SJSA1 (cell line): ENCODE measurements at regions not wholly inside any gene's neighbourhood (a gene's known extent, or its start where the extent isn't known, plus 50 kb on each side); places are given as distances from the start of the nearest gene placed in this dataset.

Experiments
- DNase-seq, 2 experiments: peaks; one replicate each; pipeline ENCODE4 v3.0.0-alpha.2; 2015 to 2020; ENCODE audit warnings: low spot score in 2 of 2, low read depth in 1 of 2
- H3K27ac ChIP-seq: fragments of 250-450 bp; sonication (Bioruptor Pico); 2 replicates; pipeline ENCODE4 v1.5.1; 2020; ENCODE audit warnings: mild to moderate bottlenecking, moderate library complexity
- H3K27me3 ChIP-seq: fragments of 250-450 bp; sonication (Bioruptor Pico); replicated peaks from 2 replicates; pipeline ENCODE4 v1.5.1; 2020; ENCODE audit warnings: mild to moderate bottlenecking, moderate library complexity
- H3K36me3 ChIP-seq: fragments of 250-450 bp; sonication (Bioruptor Pico); 2 replicates; pipeline ENCODE4 v1.5.1; 2020; ENCODE audit warnings: mild to moderate bottlenecking
- H3K4me1 ChIP-seq: fragments of 250-450 bp; sonication (Bioruptor Pico); replicated peaks from 2 replicates; pipeline ENCODE4 v1.6.1; 2021; ENCODE audit warnings: mild to moderate bottlenecking
- H3K4me3 ChIP-seq: fragments of 250-450 bp; sonication (Bioruptor Pico); 2 replicates; pipeline ENCODE4 v1.5.1; 2020; ENCODE audit warnings: mild to moderate bottlenecking
- H3K9me3 ChIP-seq: fragments of 250-450 bp; sonication (Bioruptor Pico); replicated peaks from 2 replicates; pipeline ENCODE4 v1.5.1; 2020; ENCODE audit warnings: mild to moderate bottlenecking

GRCh38 chr6:43966853-43967718 is 160.2 kb downstream of the MRPL14 start:
- no peaks in the 10 kb centered on the region for H3K27me3 ChIP-seq
- H3K4me1 ChIP-seq = peaks cover 5% of the 10 kb centered on the region
- no peaks in the 10 kb centered on the region for H3K9me3 ChIP-seq
- DNase-seq = no peak
- no peak overlapping the region for H3K4me3 ChIP-seq
- no peak overlapping the region for H3K27ac ChIP-seq
- no peaks in the 10 kb centered on the region for H3K36me3 ChIP-seq

- Histone ChIP-seq H3K4me3 (no peak overlapping the region), H3K36me3 (no peaks in the 10 kb centered on the region), H3K27ac (no peak overlapping the region), H3K27me3 (no peaks in the 10 kb centered on the region), H3K9me3 (no peaks in the 10 kb centered on the region), H3K4me1 (peaks cover 7% of the 10 kb centered on the region)
- no peak for DNase-seq
These were observed 160.9 kb downstream of the MRPL14 start for GRCh38 chr6:43966374-43966658.

- peak in 1 of 2 experiments; percentile 36 for DNase-seq
- H3K36me3 ChIP-seq = no peaks in the 10 kb centered on the region
- H3K27ac ChIP-seq = no peak overlapping the region
- H3K4me1 ChIP-seq = peaks cover 7% of the 10 kb centered on the region
- no peaks in the 10 kb centered on the region for H3K27me3 ChIP-seq
- no peaks in the 10 kb centered on the region for H3K9me3 ChIP-seq
- H3K4me3 ChIP-seq = no peak overlapping the region
These were observed 161.5 kb downstream of the MRPL14 start for GRCh38 chr6:43965628-43966373.

GRCh38 chr6:43964659-43965570 is 162.3 kb downstream of the MRPL14 start:
- no peak for DNase-seq
- H3K27me3 ChIP-seq = no peaks in the 10 kb centered on the region
- peaks cover 7% of the 10 kb centered on the region for H3K4me1 ChIP-seq
- no peaks in the 10 kb centered on the region for H3K9me3 ChIP-seq
- H3K27ac ChIP-seq = no peak overlapping the region
- H3K4me3 ChIP-seq = no peak overlapping the region
- H3K36me3 ChIP-seq = no peaks in the 10 kb centered on the region

GRCh38 chr6:43963877-43964658 is 163.2 kb downstream of the MRPL14 start:
- H3K9me3 ChIP-seq = no peaks in the 10 kb centered on the region
- no peak overlapping the region for H3K27ac ChIP-seq
- no peaks in the 10 kb centered on the region for H3K36me3 ChIP-seq
- no peak overlapping the region for H3K4me3 ChIP-seq
- no peaks in the 10 kb centered on the region for H3K27me3 ChIP-seq
- no peak for DNase-seq
- H3K4me1 ChIP-seq = peaks cover 7% of the 10 kb centered on the region

DNA sequence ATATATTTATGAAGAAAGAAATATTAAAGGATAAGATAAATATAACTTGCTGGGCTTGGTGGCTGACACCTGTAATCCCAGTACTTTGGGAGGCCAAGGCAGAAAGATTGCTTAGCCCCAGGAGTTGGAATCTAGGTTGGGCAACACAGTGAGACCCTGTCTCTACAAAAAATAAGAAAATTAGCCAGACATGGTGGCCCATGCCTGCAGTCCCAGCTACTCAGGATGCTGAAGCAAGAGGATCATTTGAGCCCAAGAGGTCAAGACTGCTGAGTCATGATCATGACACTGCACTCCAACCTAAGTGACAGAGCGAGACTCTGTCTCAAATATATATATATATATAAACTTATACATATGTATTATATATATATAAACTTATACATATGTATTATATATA is 164.0 kb downstream of the MRPL14 start:
- peaks cover 7% of the 10 kb centered on the region for H3K4me1 ChIP-seq
- DNase-seq = no peak
- H3K27ac ChIP-seq = peak overlapping the region; percentile 16; the same call in 1 of the 2 replicates
- no peaks in the 10 kb centered on the region for H3K27me3 ChIP-seq
- no peak overlapping the region for H3K4me3 ChIP-seq
- H3K36me3 ChIP-seq = no peaks in the 10 kb centered on the region
- H3K9me3 ChIP-seq = no peaks in the 10 kb centered on the region

DNA sequence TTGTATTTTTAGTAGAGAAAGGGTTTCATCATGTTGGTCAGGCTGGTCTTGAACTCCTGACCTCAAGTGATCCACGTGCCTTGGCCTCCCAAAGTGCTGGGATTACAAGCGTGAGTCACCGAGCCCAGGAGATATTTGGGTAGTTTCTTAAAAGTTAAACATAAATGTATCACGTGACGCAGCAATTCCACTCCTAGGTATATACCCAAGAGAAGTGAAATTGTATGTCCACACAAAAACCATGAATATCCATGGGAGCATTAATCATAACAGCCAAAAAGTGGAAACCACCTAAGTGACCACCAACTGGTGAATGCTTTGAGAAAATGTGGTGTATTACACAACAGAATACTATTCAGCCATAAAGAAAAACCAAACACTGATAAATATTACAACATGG is 164.8 kb downstream of the MRPL14 start:
- peak in 1 of 2 experiments; percentile 42 for DNase-seq
- Histone ChIP-seq H3K4me3 (no peak overlapping the region), H3K27ac (peak overlapping the region; percentile 16; the same call in 1 of the 2 replicates), H3K36me3 (no peaks in the 10 kb centered on the region), H3K9me3 (no peaks in the 10 kb centered on the region), H3K4me1 (peaks cover 7% of the 10 kb centered on the region), H3K27me3 (no peaks in the 10 kb centered on the region)

GRCh38 chr6:43957273-43957672 is 170.0 kb downstream of the MRPL14 start:
- Histone ChIP-seq H3K9me3 (no peaks in the 10 kb centered on the region), H3K27ac (no peak overlapping the region), H3K4me3 (no peak overlapping the region), H3K27me3 (no peaks in the 10 kb centered on the region), H3K36me3 (no peaks in the 10 kb centered on the region), H3K4me1 (peaks cover 20% of the 10 kb centered on the region)
- no peak for DNase-seq

DNA sequence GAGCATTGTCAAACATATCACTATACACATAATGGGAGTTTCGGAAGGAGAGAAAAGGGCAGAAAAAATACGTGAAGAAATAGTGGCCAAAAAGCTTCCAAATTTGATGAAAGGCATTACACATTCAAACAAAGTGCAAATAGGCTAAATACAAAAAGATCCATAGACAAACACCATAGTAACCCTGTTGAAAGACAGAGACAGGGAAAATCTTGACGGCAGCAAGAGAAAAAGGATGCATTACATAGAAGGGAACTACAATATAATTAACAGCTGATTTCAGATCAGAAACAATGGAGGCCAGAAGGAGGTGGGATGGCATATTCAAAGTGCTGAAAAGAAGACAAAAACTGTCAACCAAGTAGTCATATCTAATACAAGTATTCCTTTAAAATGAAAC is 170.8 kb downstream of the MRPL14 start:
- Histone ChIP-seq H3K27ac (no peak overlapping the region), H3K9me3 (no peaks in the 10 kb centered on the region), H3K4me3 (no peak overlapping the region), H3K4me1 (peaks cover 25% of the 10 kb centered on the region), H3K36me3 (no peaks in the 10 kb centered on the region), H3K27me3 (no peaks in the 10 kb centered on the region)
- DNase-seq = no peak

DNA sequence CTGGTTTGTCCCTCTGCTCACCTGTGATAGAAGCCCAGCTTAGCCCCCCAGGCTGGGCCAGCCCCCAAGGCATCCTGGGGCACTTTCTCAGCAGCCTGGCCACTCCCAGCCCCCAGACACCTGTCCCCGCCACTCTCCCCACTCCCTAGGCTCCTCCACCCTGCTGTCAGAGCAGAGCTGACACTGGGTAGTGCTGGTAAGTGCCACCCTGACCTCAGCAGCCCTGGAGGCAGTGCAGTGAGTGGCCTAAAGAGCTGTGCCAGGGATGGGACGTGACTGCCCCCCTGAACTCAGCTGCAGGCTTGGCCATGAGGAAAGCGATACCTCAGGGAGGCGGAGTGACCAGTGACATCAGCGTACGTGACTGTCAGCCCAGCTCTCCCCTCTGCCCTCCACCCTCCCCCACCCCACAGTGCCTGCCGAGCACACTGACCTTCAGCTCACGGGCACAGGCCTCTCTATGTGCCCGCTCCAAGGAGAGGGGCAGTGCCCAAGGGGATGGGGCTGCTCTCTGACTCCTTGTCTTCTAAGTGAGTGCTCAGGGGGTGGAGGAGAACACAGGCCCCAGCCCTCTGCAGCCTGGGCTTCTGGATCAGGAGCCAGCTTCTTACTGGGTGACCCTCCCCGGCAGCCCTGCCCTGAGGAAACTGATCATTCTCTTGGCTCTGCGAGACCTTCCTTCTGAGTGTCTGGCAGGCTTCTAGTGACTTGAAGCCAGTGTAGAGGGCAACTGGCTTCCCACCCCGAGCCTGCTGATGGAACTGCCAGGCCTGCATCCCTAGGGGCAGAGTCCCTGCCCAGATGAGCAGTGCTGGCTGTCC is 172.7 kb downstream of the MRPL14 start:
- Histone ChIP-seq H3K4me1 (peaks cover 44% of the 10 kb centered on the region), H3K36me3 (no peaks in the 10 kb centered on the region), H3K27ac (no peak overlapping the region), H3K9me3 (no peaks in the 10 kb centered on the region), H3K27me3 (no peaks in the 10 kb centered on the region), H3K4me3 (no peak overlapping the region)
- peak in 1 of 2 experiments; percentile 34 for DNase-seq

GRCh38 chr6:43953794-43954310 is 173.4 kb downstream of the MRPL14 start:
- H3K4me1 ChIP-seq = peaks cover 51% of the 10 kb centered on the region
- H3K27ac ChIP-seq = no peak overlapping the region
- H3K36me3 ChIP-seq = no peaks in the 10 kb centered on the region
- H3K9me3 ChIP-seq = no peaks in the 10 kb centered on the region
- H3K27me3 ChIP-seq = no peaks in the 10 kb centered on the region
- peak in 1 of 2 experiments; percentile 46 for DNase-seq
- H3K4me3 ChIP-seq = no peak overlapping the region

- DNase-seq = no peak
- H3K27ac ChIP-seq = no peak overlapping the region
- H3K9me3 ChIP-seq = no peaks in the 10 kb centered on the region
- H3K4me1 ChIP-seq = peaks cover 57% of the 10 kb centered on the region
- no peaks in the 10 kb centered on the region for H3K36me3 ChIP-seq
- no peak overlapping the region for H3K4me3 ChIP-seq
- no peaks in the 10 kb centered on the region for H3K27me3 ChIP-seq
These were observed 174.0 kb downstream of the MRPL14 start for GRCh38 chr6:43953256-43953655.
